K562 (cell line): ENCODE measurements at regions not wholly inside any gene's neighbourhood (a gene's known extent, or its start where the extent isn't known, plus 50 kb on each side); places are given as distances from the start of the nearest gene placed in this dataset.

Experiments
- ATAC-seq: fragments of 200-7000 bp; cut with Tn5 transposase; 3 replicates; pipeline ENCODE4 v1.9.1; 2020; ENCODE audit warnings: moderate library complexity
- BruUV-seq: library from RNA; stranded (reverse); fragments of 400-500 nt; replicated peaks from 2 replicates; lab custom pipeline; 2021; lab: Mats Ljungman, UMichigan
- CTCF ChIA-PET: fragments of 300-600 bp; formaldehyde crosslinking; extraction: SDS; loops from one replicate; lab custom pipeline; 2021; ENCODE audit warnings: low intra/inter-chr PET ratio; lab: Yijun Ruan, JAX
- POLR2A ChIA-PET: fragments of 300-600, 350-650 bp; sonication (Branson Sonifier 250); formaldehyde crosslinking; extraction: SDS; loops from one replicate; lab custom pipeline; 2021; ENCODE audit warnings: antibody characterized with exemption, inconsistent platforms; lab: Yijun Ruan, JAX
- DNase-seq, 4 experiments: peaks; one replicate each; pipeline versions ENCODE4 v3.0.0 to v3.0.0-alpha.2; 2011 to 2018; ENCODE audit warnings: low spot score in 3 of 4, mixed read lengths in 3 of 4; ENCODE audit errors: extremely low read depth in 1 of 4
- FAIRE-seq: peaks from 2 replicates; lab custom pipeline; 2011; peaks lifted over from hg19 to GRCh38; lab: Jason Lieb, UNC
- H2AFZ ChIP-seq: 2 replicates; pipeline ENCODE4 v1.6.0; 2011; ENCODE audit warnings: low read depth, low read length, control low read depth, inconsistent platforms
- H3K27ac ChIP-seq: fragments of 200-600 bp; 3 replicates; pipeline ENCODE4 v1.8.0; 2011; ENCODE audit warnings: low read depth, mild to moderate bottlenecking, control low read depth, inconsistent platforms, low read length, moderate library complexity, mixed read lengths; ENCODE audit errors: extremely low read depth
- H3K27me3 ChIP-seq, 2 experiments: fragments of 300-600 bp in 1 of 2; 2 replicates in 1 of 2; 3 replicates in 1 of 2; pipeline versions ENCODE4 v1.6.0 to v1.8.0; 2011; ENCODE audit warnings: inconsistent platforms in 2 of 2, low read length in 2 of 2, mild to moderate bottlenecking in 1 of 2, mixed read lengths in 1 of 2, moderate library complexity in 1 of 2; ENCODE audit not compliant: control insufficient read depth in 2 of 2, insufficient read depth in 2 of 2
- H3K36me3 ChIP-seq: fragments of 300-600 bp; 3 replicates; pipeline ENCODE4 v1.8.0; 2011; ENCODE audit warnings: mild to moderate bottlenecking, low read length, inconsistent platforms; ENCODE audit not compliant: control insufficient read depth, insufficient read depth
- H3K4me1 ChIP-seq, 2 experiments: fragments of 200-600 bp in 1 of 2; replicated peaks in 1 of 2; 2 replicates in 1 of 2; 3 replicates in 1 of 2; pipeline versions ENCODE4 v1.5.1 to v1.8.0; 2011; ENCODE audit warnings: inconsistent platforms in 2 of 2, low read length in 2 of 2, mild to moderate bottlenecking in 1 of 2, mixed read lengths in 1 of 2, moderate library complexity in 1 of 2; ENCODE audit not compliant: control insufficient read depth in 2 of 2, insufficient read depth in 2 of 2
- H3K4me2 ChIP-seq: 2 replicates; pipeline ENCODE4 v1.6.1; 2011; ENCODE audit warnings: low read length, control low read depth, inconsistent platforms, mixed read lengths; ENCODE audit not compliant: insufficient read depth
- H3K4me3 ChIP-seq: fragments of 200-600 bp; sonication (generic), shearing (Covaris generic); 2 replicates; pipeline ENCODE4 v1.5.1; 2016; ENCODE audit warnings: control low read depth, inconsistent platforms
- H3K79me2 ChIP-seq: fragments of 200-600 bp; 3 replicates; pipeline ENCODE4 v1.8.0; 2011; ENCODE audit warnings: low read length, inconsistent platforms; ENCODE audit not compliant: control insufficient read depth, insufficient read depth
- H3K9ac ChIP-seq, 2 experiments: 2 replicates each; pipeline versions ENCODE4 v1.6.0 to v1.6.1; 2011; ENCODE audit warnings: low read depth in 2 of 2, low read length in 2 of 2, control low read depth in 1 of 2, inconsistent platforms in 1 of 2, mild to moderate bottlenecking in 1 of 2, mixed read lengths in 1 of 2; ENCODE audit not compliant: insufficient read depth in 1 of 2
- H3K9me1 ChIP-seq: one replicate; pipeline ENCODE4 v1.6.0; 2011; ENCODE audit warnings: inconsistent platforms, mild to moderate bottlenecking, low read length, moderate library complexity; ENCODE audit not compliant: control insufficient read depth, insufficient read depth
- H3K9me3 ChIP-seq: replicated peaks from 2 replicates; pipeline ENCODE4 v1.5.1; 2011; ENCODE audit warnings: low read depth, low read length, inconsistent platforms; ENCODE audit not compliant: control insufficient read depth, insufficient read depth
- H4K20me1 ChIP-seq: replicated peaks from 2 replicates; pipeline ENCODE4 v1.6.1; 2011; ENCODE audit warnings: low read length, inconsistent platforms, mixed read lengths; ENCODE audit not compliant: control insufficient read depth, insufficient read depth
- BRCA1 ChIP-seq, 2 experiments: fragments of 450-650 bp in 1 of 2; sonication (generic) in 1 of 2; formaldehyde crosslinking in 1 of 2; IDR thresholded peaks; 2 replicates each; pipeline versions ENCODE4 v1.5.0 to v1.6.1; 2017 to 2020; ENCODE audit warnings: mild to moderate bottlenecking in 1 of 2, missing genetic modification reagents in 1 of 2
- EP400 ChIP-seq: fragments of 450-650 bp; IDR thresholded peaks from 2 replicates; pipeline ENCODE4 v1.6.1; 2017; ENCODE audit warnings: antibody characterized with exemption, mild to moderate bottlenecking, moderate library complexity
- ZNF263 ChIP-seq: sonication (generic); formaldehyde crosslinking; IDR thresholded peaks from 2 replicates; pipeline ENCODE4 v1.8.0; 2022; ENCODE audit warnings: mild to moderate bottlenecking, missing genetic modification reagents, borderline replicate concordance
- ZNF445 ChIP-seq: fragments of 250-450 bp; sonication (Bioruptor Pico); IDR thresholded peaks from 2 replicates; pipeline ENCODE4 v1.4.0; 2020; ENCODE audit warnings: low read depth, mild to moderate bottlenecking, moderate library complexity
- ZNF830 ChIP-seq: fragments of 250-450 bp; sonication (Bioruptor Pico); IDR thresholded peaks from 2 replicates; pipeline ENCODE4 v1.5.0; 2021; ENCODE audit warnings: mild to moderate bottlenecking
- WGBS: fragments of 100-300 bp; shearing (Covaris generic); methylation state at CpG from one replicate; pipeline ENCODE4 v1.1.6; 2016; ENCODE audit warnings: low coverage, mixed read lengths; ENCODE audit not compliant: insufficient coverage; ENCODE audit errors: missing lambda C conversion rate; 5-methylcytosine and 5-hydroxymethylcytosine counted together
- in situ Hi-C: fragments of 300-500 bp; cut with MboI; formaldehyde crosslinking; loops from 4 replicates; pipeline ENCODE4 v1.15.0; 2018; ENCODE audit warnings: inconsistent platforms, mixed read lengths
- intact Hi-C: fragments of 100-400 bp; cut with micrococcal nuclease; formaldehyde crosslinking; loops from 2 replicates; pipeline ENCODE4 v1.14.2; 2022

DNA sequence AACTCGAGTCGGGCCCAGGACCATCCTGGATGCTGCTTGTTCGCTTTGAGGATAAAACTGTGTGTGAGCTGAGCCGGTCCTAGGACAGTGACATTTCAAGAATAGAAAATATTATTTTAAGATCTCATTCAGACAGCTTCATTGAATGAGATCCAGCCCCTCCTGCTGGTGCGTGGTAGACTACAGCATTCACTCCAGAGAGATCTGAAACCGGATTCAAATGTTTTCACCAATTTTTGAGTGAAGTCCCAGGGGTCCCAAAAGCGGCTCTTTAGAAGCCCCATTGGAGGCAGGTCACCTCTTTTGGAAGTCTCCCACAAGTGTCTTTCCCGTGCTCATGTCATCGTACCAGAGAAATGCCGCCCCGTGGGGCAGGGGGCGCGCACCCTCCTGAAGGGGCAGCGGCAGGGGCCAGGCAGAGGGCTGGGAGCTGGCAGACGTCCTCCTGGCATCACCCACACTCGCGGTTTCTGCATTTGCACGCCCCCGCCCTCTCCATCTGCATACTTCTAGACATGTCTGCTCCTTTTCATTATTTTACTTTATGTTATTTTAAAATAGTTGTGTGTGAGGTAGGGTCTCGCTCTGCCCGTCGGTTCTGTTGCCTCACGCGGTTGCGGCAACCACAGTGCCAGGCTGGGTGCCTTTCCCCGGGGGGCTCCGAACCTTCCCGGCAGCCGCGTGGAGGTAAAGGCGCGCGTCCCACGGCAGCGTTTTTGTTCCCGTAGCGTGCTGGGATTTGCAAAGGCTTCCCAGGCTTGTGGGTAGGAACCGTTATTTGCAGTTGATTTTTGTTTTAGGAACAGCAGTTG, 52.3 kb upstream of the DPYSL4 start:
- Histone ChIP-seq H3K9ac (no peak overlapping the region), H3K36me3 (no peaks in the 10 kb centered on the region), H3K4me2 (no peak overlapping the region), H3K4me3 (no peak overlapping the region), H3K9me3 (no peaks in the 10 kb centered on the region), H3K79me2 (no peaks in the 10 kb centered on the region), H3K27ac (no peak overlapping the region), H3K27me3 (peaks cover 13 to 85% of the 10 kb centered on the region in 2 experiments; a peak in 4 of 5 replicates), H3K9me1 (no peaks in the 10 kb centered on the region), H2AFZ (no peak overlapping the region), H3K4me1 (no peaks in the 10 kb centered on the region), H4K20me1 (no peaks in the 10 kb centered on the region)
- DNase-seq (no peak), FAIRE-seq (no peak), ATAC-seq (no peak)
- CTCF ChIA-PET: no interaction called here
- POLR2A ChIA-PET: no interaction called here
- intact Hi-C loops: loop anchor here (10.0 kb wide), 1 partner anchor 90 kb away; no protein-coding TSS in a partner anchor
- WGBS: 3% methylated on average over 21 of the region's 38 CpGs
- BruUV-seq: no TSS peak
- in situ Hi-C loops: no loop called here
- TF ChIP-seq EP400 (no peak), BRCA1 (IDR thresholded peaks at IDR 0.05) (no peak), BRCA1 (CRISPR knock-in tag; IDR thresholded peaks at IDR 0.05) (no peak), ZNF263 (CRISPR knock-in tag) (no peak), ZNF445 (CRISPR knock-in tag) (no peak), ZNF830 (CRISPR knock-in tag) (no peak)
